ENCODE measurements at regions not wholly inside any gene's neighbourhood (a gene's known extent, or its start where the extent isn't known, plus 50 kb on each side); places are given as distances from the start of the nearest gene placed in this dataset.

- no peaks in the 10 kb centered on the region for H3K4me1 Mint-ChIP-seq
- Histone ChIP-seq H3K36me3 (replicated peaks in 1 of 2; ENCODE audit: control insufficient read depth in 1 of 2, insufficient read depth in 2 of 2, low read length in 2 of 2) (no peaks in the 10 kb centered on the region), H2AFZ (ENCODE audit: insufficient read depth, low read depth, low read length, poor library complexity, severe bottlenecking) (no peak overlapping the region), H3K79me2 (ENCODE audit: insufficient read depth, low read length) (no peaks in the 10 kb centered on the region), H3K4me2 (replicated peaks; ENCODE audit: extremely low read depth, low read length, poor library complexity, severe bottlenecking) (no peak overlapping the region), H3K9ac (ENCODE audit: insufficient read depth, low read length, poor library complexity, severe bottlenecking) (no peak overlapping the region), H3K4me1 (ENCODE audit: control insufficient read depth in 1 of 2, insufficient read depth in 2 of 2, low read length in 2 of 2) (no peaks in the 10 kb centered on the region), H3K27me3 (ENCODE audit: control insufficient read depth in 2 of 2, insufficient read depth in 2 of 2, low read length in 2 of 2) (no peaks in the 10 kb centered on the region), H3K4me3 (replicated peaks in 1 of 3; ENCODE audit: low read depth in 2 of 3, low read length in 3 of 3) (no peak overlapping the region), H4K20me1 (ENCODE audit: insufficient read depth, low read length) (no peaks in the 10 kb centered on the region), H3K27ac (ENCODE audit: low read depth in 1 of 2, low read length in 2 of 2) (no peak overlapping the region), H3K9me3 (replicated peaks in 1 of 2; ENCODE audit: control insufficient read depth in 1 of 2, insufficient read depth in 1 of 2, low read length in 2 of 2) (no peaks in the 10 kb centered on the region)
- no peaks in the 10 kb centered on the region for H3K36me3 Mint-ChIP-seq
- no peaks in the 10 kb centered on the region for H3K27me3 Mint-ChIP-seq (ENCODE audit: low read depth in 3 of 3)
- H3K4me3 Mint-ChIP-seq = no peak overlapping the region
- TF ChIP-seq CTCF (IDR thresholded peaks at IDR 0.05) = no peak
- WGBS (ENCODE audit: insufficient coverage) = 85% methylated on average over 2 of the region's 5 CpGs
- H3K27ac Mint-ChIP-seq = no peak overlapping the region
- intact Hi-C loops (cut with micrococcal nuclease) = no loop called here
- no peak for DNase-seq
- peaks cover 0 to 3% (median 0%) of the 10 kb centered on the region in 7 donors for H3K9me3 Mint-ChIP-seq
These were observed 976.4 kb upstream of the SEL1L start for GRCh38 chr14:82510007-82510406.

- no peaks in the 10 kb centered on the region for H3K36me3 Mint-ChIP-seq
- H3K27ac ChIP-seq (ENCODE audit: low read depth in 1 of 2, low read length in 2 of 2) = no peak overlapping the region
- WGBS (ENCODE audit: insufficient coverage) = 100% methylated on average over 1 of the region's 1 CpG
- H3K79me2 ChIP-seq (ENCODE audit: insufficient read depth, low read length) = no peaks in the 10 kb centered on the region
- DNase-seq = no peak
- no peaks in the 10 kb centered on the region for H4K20me1 ChIP-seq (ENCODE audit: insufficient read depth, low read length)
- H3K4me3 ChIP-seq (replicated peaks in 1 of 3; ENCODE audit: low read depth in 2 of 3, low read length in 3 of 3) = no peak overlapping the region
- H3K27ac Mint-ChIP-seq = no peak overlapping the region
- intact Hi-C loops (cut with micrococcal nuclease) = no loop called here
- no peaks in the 10 kb centered on the region for H3K4me1 ChIP-seq (ENCODE audit: control insufficient read depth in 1 of 2, insufficient read depth in 2 of 2, low read length in 2 of 2)
- H3K9me3 Mint-ChIP-seq = peaks cover 0 to 3% (median 0%) of the 10 kb centered on the region in 7 donors
- H3K4me1 Mint-ChIP-seq = no peaks in the 10 kb centered on the region
- H2AFZ ChIP-seq (ENCODE audit: insufficient read depth, low read depth, low read length, poor library complexity, severe bottlenecking) = no peak overlapping the region
- no peak overlapping the region for H3K9ac ChIP-seq (ENCODE audit: insufficient read depth, low read length, poor library complexity, severe bottlenecking)
- H3K27me3 Mint-ChIP-seq (ENCODE audit: low read depth in 3 of 3) = no peaks in the 10 kb centered on the region
- H3K36me3 ChIP-seq (replicated peaks in 1 of 2; ENCODE audit: control insufficient read depth in 1 of 2, insufficient read depth in 2 of 2, low read length in 2 of 2) = no peaks in the 10 kb centered on the region
- H3K9me3 ChIP-seq (replicated peaks in 1 of 2; ENCODE audit: control insufficient read depth in 1 of 2, insufficient read depth in 1 of 2, low read length in 2 of 2) = no peaks in the 10 kb centered on the region
- no peak for TF ChIP-seq CTCF (IDR thresholded peaks at IDR 0.05)
- H3K27me3 ChIP-seq (ENCODE audit: control insufficient read depth in 2 of 2, insufficient read depth in 2 of 2, low read length in 2 of 2) = no peaks in the 10 kb centered on the region
- H3K4me2 ChIP-seq (replicated peaks; ENCODE audit: extremely low read depth, low read length, poor library complexity, severe bottlenecking) = no peak overlapping the region
- no peak overlapping the region for H3K4me3 Mint-ChIP-seq
These were observed 977.7 kb upstream of the SEL1L start for GRCh38 chr14:82511399-82511798.

All from CD14-positive monocyte (primary cell).